GM18502 (cell line): ENCODE measurements at regions not wholly inside any gene's neighbourhood (a gene's known extent, or its start where the extent isn't known, plus 50 kb on each side); places are given as distances from the start of the nearest gene placed in this dataset.
"Not testable (repeated sequence)": the region's sequence is repeated elsewhere in the genome, so short reads cannot be mapped to it uniquely, and the experiment has no call there.

Experiments used
- ATAC-seq: cut with Tn5 transposase; IDR thresholded peaks from one replicate; pipeline ENCODE4 v1.9.1; 2021; ENCODE audit warnings: mild to moderate bottlenecking; ENCODE audit not compliant: unreplicated experiment, poor library complexity

GRCh38 chr6:145547594-145548335, 187.6 kb downstream of the EPM2A start:
- ATAC-seq = no peak

GRCh38 chr6:145548933-145549648, 186.2 kb downstream of the EPM2A start:
- no peak for ATAC-seq

DNA sequence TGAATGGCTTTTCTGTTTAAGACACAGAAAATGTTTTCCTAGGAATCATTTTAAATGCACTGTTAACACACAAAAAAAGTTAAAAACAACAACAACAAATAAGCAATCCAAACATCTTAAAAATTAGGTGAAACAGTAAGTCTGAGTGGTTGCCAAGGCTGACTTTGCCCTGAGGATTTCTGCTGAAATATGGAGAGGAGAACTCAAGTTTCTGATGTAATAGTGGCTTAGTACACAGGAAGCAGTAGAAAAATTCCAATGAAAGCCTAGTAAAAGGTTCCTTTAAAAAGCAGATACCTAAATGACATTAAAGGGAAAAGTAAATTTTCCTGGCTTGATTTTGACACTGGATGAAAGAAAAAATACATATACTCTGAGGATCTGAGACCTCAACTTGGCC, 184.2 kb downstream of the EPM2A start:
- no peak for ATAC-seq

DNA sequence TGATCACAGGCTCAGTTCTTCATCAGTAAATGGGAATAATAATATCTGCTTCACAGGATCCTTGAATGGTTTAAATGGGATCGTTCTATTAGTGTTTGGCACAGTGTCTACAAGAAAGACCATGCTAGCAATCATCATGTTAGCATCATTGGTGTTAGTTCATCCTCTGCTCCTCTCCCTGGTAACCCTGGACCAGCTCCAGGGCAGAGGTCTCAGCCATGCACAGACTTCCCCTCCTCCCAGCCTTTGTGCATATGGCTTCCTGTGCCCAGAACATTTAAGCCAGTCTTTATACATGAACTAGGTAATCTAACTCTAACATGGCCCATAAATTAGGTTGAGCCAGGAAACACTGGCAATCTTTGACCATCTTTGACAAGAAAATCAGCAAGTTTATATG, 180.2 kb downstream of the EPM2A start:
- ATAC-seq = no peak

- ATAC-seq = no peak
Observed at GRCh38 chr6:145557474-145557873, 177.8 kb downstream of the EPM2A start.

GRCh38 chr6:145559836-145560235, 175.5 kb downstream of the EPM2A start:
- no peak for ATAC-seq

DNA sequence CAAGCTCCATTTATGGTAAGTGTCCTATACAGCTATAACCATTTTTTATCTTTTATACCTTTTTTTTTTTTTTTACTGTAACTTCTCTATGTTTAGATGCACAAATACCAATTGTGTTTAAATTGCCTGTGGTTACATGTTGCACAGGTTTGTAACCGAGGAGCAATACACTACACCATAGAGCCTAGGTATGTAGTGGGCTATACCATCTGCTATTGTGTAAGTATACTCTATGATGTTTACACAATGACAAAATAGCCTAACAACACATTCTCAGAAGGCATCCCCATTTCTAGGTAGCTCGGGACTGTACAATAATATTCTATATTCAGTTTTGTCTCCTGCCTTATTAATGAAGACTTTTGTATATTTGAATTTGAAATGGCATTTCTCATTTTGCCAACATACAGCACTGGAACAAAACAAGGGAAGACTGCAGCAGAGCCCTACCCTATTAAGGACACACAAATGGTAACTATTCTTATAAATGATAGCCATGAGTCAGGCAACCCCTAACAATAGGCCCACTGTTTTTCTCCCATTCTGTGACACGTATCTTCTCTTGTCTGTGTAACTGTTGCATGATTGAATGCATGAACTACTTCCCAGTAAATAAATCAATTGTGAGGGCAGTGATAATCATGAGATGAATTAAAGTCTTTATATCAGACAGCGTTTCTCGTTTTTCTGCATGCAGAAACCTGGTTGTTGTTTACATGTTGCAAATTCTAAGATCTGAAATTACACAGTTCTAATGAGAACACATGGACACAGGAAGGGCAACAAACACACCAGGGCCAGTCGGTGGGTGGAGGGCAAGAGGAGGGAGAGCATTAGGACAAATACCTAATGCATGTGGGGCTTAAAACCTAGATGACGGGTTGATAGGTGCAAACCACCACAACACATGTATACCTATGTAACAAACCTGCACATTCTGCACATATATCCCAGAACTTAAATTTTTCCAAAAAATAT, 173.9 kb downstream of the EPM2A start:
- ATAC-seq = no peak

DNA sequence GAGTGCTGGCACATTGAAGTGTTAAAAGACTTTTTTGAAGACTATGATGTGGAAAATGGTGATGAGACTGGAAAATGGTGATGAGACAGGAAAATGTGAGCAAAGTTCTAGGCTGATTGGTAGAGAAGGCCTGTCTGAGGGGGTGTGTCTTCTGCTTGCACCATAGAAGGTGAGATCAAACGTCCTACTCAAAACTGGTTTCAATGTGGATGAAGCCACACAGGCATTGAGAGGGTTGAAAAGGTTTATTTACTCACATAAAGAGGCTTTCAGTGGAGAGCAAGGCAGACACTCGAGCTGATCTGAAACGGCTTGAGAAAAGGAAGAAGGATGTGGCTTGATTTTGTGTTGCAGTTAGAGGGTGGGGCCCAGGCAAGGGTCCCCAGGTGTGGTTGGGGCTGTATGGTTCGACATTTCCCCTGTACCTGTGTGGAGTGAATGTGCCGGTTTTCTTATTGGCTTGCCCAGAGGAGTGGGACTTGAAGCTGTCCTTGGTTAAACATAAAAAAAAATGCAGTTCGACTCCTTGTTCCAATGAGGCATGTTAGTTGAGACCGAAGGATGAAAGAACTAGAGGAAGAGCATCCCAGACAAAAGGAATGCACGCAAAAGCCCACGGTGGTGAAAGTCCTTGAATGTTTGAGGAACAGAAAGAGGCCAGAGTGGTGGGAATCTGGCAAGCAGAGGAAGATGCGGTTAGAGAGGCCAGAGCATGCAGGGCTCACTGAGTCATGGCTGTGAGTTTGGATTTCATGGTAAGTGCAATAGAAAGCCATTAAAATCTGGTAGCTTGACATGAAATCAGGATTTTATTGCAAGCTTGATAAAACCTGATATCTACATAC, 172.3 kb downstream of the EPM2A start:
- ATAC-seq = no peak

- ATAC-seq = no peak
Observed at GRCh38 chr6:145564553-145564952, 170.8 kb downstream of the EPM2A start.

DNA sequence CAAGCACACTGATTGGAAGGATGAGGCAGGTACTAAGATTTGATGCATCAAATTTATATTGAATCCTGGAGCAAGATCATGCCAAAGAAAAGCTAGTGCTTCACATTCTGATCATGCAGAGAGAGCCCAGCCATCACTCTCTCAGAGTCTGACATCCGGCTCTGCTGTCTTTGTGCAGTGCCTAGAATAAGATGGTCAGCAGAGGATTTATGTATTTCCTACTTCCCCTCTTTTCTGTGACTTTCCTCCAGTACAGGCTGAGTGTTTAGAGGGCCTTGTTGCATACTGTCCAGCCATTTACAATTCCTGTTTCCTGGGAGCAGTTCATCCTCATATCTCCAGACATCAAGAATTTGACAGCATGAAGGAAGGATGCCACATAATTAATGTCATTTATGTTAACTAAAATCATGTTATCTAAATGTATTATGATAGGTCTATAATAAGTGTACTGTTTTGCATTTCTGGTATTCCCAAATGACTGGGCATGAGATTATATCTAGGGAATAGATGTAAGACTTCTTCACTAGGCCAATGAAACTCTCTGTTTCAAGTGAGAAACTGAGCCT, 167.6 kb downstream of the EPM2A start:
- no peak for ATAC-seq

DNA sequence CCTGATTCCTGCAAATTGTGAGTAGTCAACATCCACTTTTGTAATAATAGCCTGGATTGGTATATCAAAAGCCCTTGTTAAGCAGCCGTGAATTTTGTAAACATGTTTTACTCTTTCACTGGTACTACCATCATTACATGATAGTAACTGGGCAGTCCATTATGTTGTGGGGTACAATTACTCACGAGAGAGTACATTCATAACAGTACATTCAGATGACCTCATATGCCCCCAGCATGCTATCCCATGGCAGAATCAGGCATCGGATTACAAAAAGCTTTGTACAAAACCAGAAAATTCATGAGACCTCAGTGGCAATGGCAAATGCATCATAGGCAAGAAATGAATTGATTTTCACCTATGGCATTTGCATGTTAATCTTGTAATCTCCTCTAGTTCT, 166.2 kb downstream of the EPM2A start:
- no peak for ATAC-seq

GRCh38 chr6:145570336-145570735, 165.0 kb downstream of the EPM2A start:
- not testable (repeated sequence) for ATAC-seq

- not testable (repeated sequence) for ATAC-seq
Observed at GRCh38 chr6:145574269-145574668, 161.1 kb downstream of the EPM2A start.
